Stimulated activated CD4-positive, alpha-beta T cell treated with anti-CD3 and anti-CD28 coated beads, Interleukin-15, amount 100 ng/mL, for 24 hours (primary cell): ENCODE measurements at regions not wholly inside any gene's neighbourhood (a gene's known extent, or its start where the extent isn't known, plus 50 kb on each side); places are given as distances from the start of the nearest gene placed in this dataset.

Experiments used
- DNase-seq: peaks from one replicate; pipeline ENCODE4 v3.0.0-alpha.2; 2020

GRCh38 chr3:81938681-81939080 lies 177.2 kb upstream of the GBE1 start:
- DNase-seq, result no peak

- no peak for DNase-seq
These were observed 175.4 kb upstream of the GBE1 start for GRCh38 chr3:81936817-81937216.

- no peak for DNase-seq
These were observed 171.2 kb upstream of the GBE1 start for GRCh38 chr3:81932681-81933080.

- DNase-seq, result no peak
These were observed 170.1 kb upstream of the GBE1 start for GRCh38 chr3:81931265-81932251.

GRCh38 chr3:81929697-81930096 lies 168.3 kb upstream of the GBE1 start:
- DNase-seq, result no peak

- no peak for DNase-seq
These were observed 166.4 kb upstream of the GBE1 start for GRCh38 chr3:81927811-81928210.

GRCh38 chr3:81925385-81925784 lies 163.9 kb upstream of the GBE1 start:
- DNase-seq, result no peak

- no peak for DNase-seq
These were observed 161.6 kb upstream of the GBE1 start for GRCh38 chr3:81923038-81923437.

GRCh38 chr3:81922404-81922803 lies 161.0 kb upstream of the GBE1 start:
- DNase-seq, result no peak

GRCh38 chr3:81920816-81921215 lies 159.4 kb upstream of the GBE1 start:
- DNase-seq, result no peak

GRCh38 chr3:81916890-81917289 lies 155.4 kb upstream of the GBE1 start:
- DNase-seq, result no peak

GRCh38 chr3:81913886-81914663 lies 152.6 kb upstream of the GBE1 start:
- no peak for DNase-seq

- no peak for DNase-seq
These were observed 149.8 kb upstream of the GBE1 start for GRCh38 chr3:81911221-81911620.

GRCh38 chr3:81910244-81910852 lies 148.9 kb upstream of the GBE1 start:
- peak; percentile 5 for DNase-seq

GRCh38 chr3:81909796-81910195 lies 148.4 kb upstream of the GBE1 start:
- no peak for DNase-seq

- no peak for DNase-seq
These were observed 147.1 kb upstream of the GBE1 start for GRCh38 chr3:81908561-81908960.

GRCh38 chr3:81898336-81898735 lies 136.9 kb upstream of the GBE1 start:
- no peak for DNase-seq

GRCh38 chr3:81894598-81894997 lies 133.2 kb upstream of the GBE1 start:
- no peak for DNase-seq

GRCh38 chr3:81891055-81891895 lies 129.8 kb upstream of the GBE1 start:
- DNase-seq, result no peak

- no peak for DNase-seq
These were observed 127.6 kb upstream of the GBE1 start for GRCh38 chr3:81888914-81889557.

GRCh38 chr3:81887448-81887847 lies 126.0 kb upstream of the GBE1 start:
- DNase-seq, result no peak

GRCh38 chr3:81886081-81886480 lies 124.6 kb upstream of the GBE1 start:
- no peak for DNase-seq
